GM12892 (cell line): ENCODE measurements at regions not wholly inside any gene's neighbourhood (a gene's known extent, or its start where the extent isn't known, plus 50 kb on each side); places are given as distances from the start of the nearest gene placed in this dataset.

ENCODE experiments used
- POLR2A ChIP-seq: IDR thresholded peaks from 2 replicates; pipeline ENCODE4 v1.6.1; 2011; ENCODE audit warnings: low read depth, low read length, control low read depth
- TAF1 ChIP-seq: IDR thresholded peaks from 2 replicates; pipeline ENCODE4 v1.6.1; 2011; ENCODE audit warnings: low read depth, mild to moderate bottlenecking, control low read depth, low read length, borderline replicate concordance

GRCh38 chr1:79594121-79594698, 587.7 kb upstream of the ADGRL4 start:
- TF ChIP-seq POLR2A: no peak
- TF ChIP-seq TAF1: no peak
